ENCODE measurements at regions not wholly inside any gene's neighbourhood (a gene's known extent, or its start where the extent isn't known, plus 50 kb on each side); places are given as distances from the start of the nearest gene placed in this dataset.

- H3K4me2 ChIP-seq (ENCODE audit: low read length): no peak overlapping the region
- H3K9ac ChIP-seq (ENCODE audit: low read length): no peak overlapping the region
- no peaks in the 10 kb centered on the region for H4K20me1 ChIP-seq (ENCODE audit: low read length)
- intact Hi-C loops (cut with micrococcal nuclease): no loop called here
- no peak overlapping the region for H3K27ac ChIP-seq (ENCODE audit: low read length)
- DNase-seq (no peak), ATAC-seq (no peak)
- BruUV-seq (replicated peaks): no TSS peak
- no peaks in the 10 kb centered on the region for H3K9me3 ChIP-seq (ENCODE audit: low read length)
- no peaks in the 10 kb centered on the region for H3F3A ChIP-seq (ENCODE audit: low read length, unreplicated experiment)
- no peaks in the 10 kb centered on the region for H3K27me3 ChIP-seq (ENCODE audit: low read length)
- CTCF ChIA-PET: no interaction called here
- no peak for TF ChIP-seq EZH2phosphoT487 (IDR thresholded peaks at IDR 0.05; ENCODE audit: borderline replicate concordance, low read length)
- TF ChIP-seq EZH2 (IDR thresholded peaks at IDR 0.05; ENCODE audit: low read length, unreplicated experiment): no peak
- no peak for TF ChIP-seq CTCF (conservative IDR thresholded peaks at IDR 0.05; ENCODE audit: low read depth, low read length)
- no peaks in the 10 kb centered on the region for H3K79me2 ChIP-seq (ENCODE audit: low read length)
- H2AFZ ChIP-seq (ENCODE audit: low read length): no peak overlapping the region
- H3K4me1 ChIP-seq (ENCODE audit: insufficient read depth, low read length): no peaks in the 10 kb centered on the region
- POLR2A ChIA-PET (ENCODE audit: unreplicated experiment): no interaction called here
- H3K36me3 ChIP-seq (ENCODE audit: low read depth, low read length): no peaks in the 10 kb centered on the region
- no peak overlapping the region for H3K4me3 ChIP-seq (ENCODE audit: low read length)
- no peaks in the 10 kb centered on the region for H3K9me2 ChIP-seq (replicated peaks; ENCODE audit: low read length)
Observed at GRCh38 chr13:104817271-104817670, 1718.2 kb downstream of the EFNB2 start.

GRCh38 chr13:104816726-104817125 is 1718.7 kb downstream of the EFNB2 start:
- Histone ChIP-seq H3K27ac (ENCODE audit: low read length) (no peak overlapping the region), H3K9me3 (ENCODE audit: low read length) (no peaks in the 10 kb centered on the region), H3K9ac (ENCODE audit: low read length) (no peak overlapping the region), H3K4me2 (ENCODE audit: low read length) (no peak overlapping the region), H3K4me1 (ENCODE audit: insufficient read depth, low read length) (no peaks in the 10 kb centered on the region), H3K36me3 (ENCODE audit: low read depth, low read length) (no peaks in the 10 kb centered on the region), H3K9me2 (replicated peaks; ENCODE audit: low read length) (no peaks in the 10 kb centered on the region), H2AFZ (ENCODE audit: low read length) (no peak overlapping the region), H3K27me3 (ENCODE audit: low read length) (no peaks in the 10 kb centered on the region), H3K4me3 (ENCODE audit: low read length) (no peak overlapping the region), H4K20me1 (ENCODE audit: low read length) (no peaks in the 10 kb centered on the region), H3F3A (ENCODE audit: low read length, unreplicated experiment) (no peaks in the 10 kb centered on the region), H3K79me2 (ENCODE audit: low read length) (no peaks in the 10 kb centered on the region)
- intact Hi-C loops (cut with micrococcal nuclease): no loop called here
- CTCF ChIA-PET: no interaction called here
- no TSS peak for BruUV-seq (replicated peaks)
- POLR2A ChIA-PET (ENCODE audit: unreplicated experiment): no interaction called here
- ATAC-seq: no peak
- TF ChIP-seq EZH2 (IDR thresholded peaks at IDR 0.05; ENCODE audit: low read length, unreplicated experiment) (no peak), EZH2phosphoT487 (IDR thresholded peaks at IDR 0.05; ENCODE audit: borderline replicate concordance, low read length) (no peak), CTCF (conservative IDR thresholded peaks at IDR 0.05; ENCODE audit: low read depth, low read length) (no peak)
- DNase-seq: no peak

- Histone ChIP-seq H3K36me3 (ENCODE audit: low read depth, low read length) (no peaks in the 10 kb centered on the region), H3K9me2 (replicated peaks; ENCODE audit: low read length) (no peaks in the 10 kb centered on the region), H3K4me1 (ENCODE audit: insufficient read depth, low read length) (no peaks in the 10 kb centered on the region), H3K9ac (ENCODE audit: low read length) (no peak overlapping the region), H3F3A (ENCODE audit: low read length, unreplicated experiment) (no peaks in the 10 kb centered on the region), H3K27ac (ENCODE audit: low read length) (no peak overlapping the region), H3K4me2 (ENCODE audit: low read length) (no peak overlapping the region), H3K9me3 (ENCODE audit: low read length) (no peaks in the 10 kb centered on the region), H2AFZ (ENCODE audit: low read length) (no peak overlapping the region), H4K20me1 (ENCODE audit: low read length) (no peaks in the 10 kb centered on the region), H3K79me2 (ENCODE audit: low read length) (no peaks in the 10 kb centered on the region), H3K4me3 (ENCODE audit: low read length) (no peak overlapping the region), H3K27me3 (ENCODE audit: low read length) (no peaks in the 10 kb centered on the region)
- DNase-seq (no peak), ATAC-seq (no peak)
- intact Hi-C loops (cut with micrococcal nuclease): no loop called here
- no TSS peak for BruUV-seq (replicated peaks)
- ChIA-PET POLR2A (ENCODE audit: unreplicated experiment) (no interaction called here), CTCF (no interaction called here)
- TF ChIP-seq EZH2phosphoT487 (IDR thresholded peaks at IDR 0.05; ENCODE audit: borderline replicate concordance, low read length) (no peak), EZH2 (IDR thresholded peaks at IDR 0.05; ENCODE audit: low read length, unreplicated experiment) (no peak), CTCF (conservative IDR thresholded peaks at IDR 0.05; ENCODE audit: low read depth, low read length) (no peak)
Observed at GRCh38 chr13:104810242-104810641, 1725.2 kb downstream of the EFNB2 start.
